GM12801 (cell line): ENCODE measurements at regions not wholly inside any gene's neighbourhood (a gene's known extent, or its start where the extent isn't known, plus 50 kb on each side); places are given as distances from the start of the nearest gene placed in this dataset.

Experiments
- TF ChIP-seq, protein P1 (sequence below): IDR thresholded peaks from one replicate; pipeline ENCODE4 v1.5.1; 2011; ENCODE audit warnings: control low read depth; ENCODE audit not compliant: insufficient read length; ENCODE audit errors: extremely low read depth

DNA sequence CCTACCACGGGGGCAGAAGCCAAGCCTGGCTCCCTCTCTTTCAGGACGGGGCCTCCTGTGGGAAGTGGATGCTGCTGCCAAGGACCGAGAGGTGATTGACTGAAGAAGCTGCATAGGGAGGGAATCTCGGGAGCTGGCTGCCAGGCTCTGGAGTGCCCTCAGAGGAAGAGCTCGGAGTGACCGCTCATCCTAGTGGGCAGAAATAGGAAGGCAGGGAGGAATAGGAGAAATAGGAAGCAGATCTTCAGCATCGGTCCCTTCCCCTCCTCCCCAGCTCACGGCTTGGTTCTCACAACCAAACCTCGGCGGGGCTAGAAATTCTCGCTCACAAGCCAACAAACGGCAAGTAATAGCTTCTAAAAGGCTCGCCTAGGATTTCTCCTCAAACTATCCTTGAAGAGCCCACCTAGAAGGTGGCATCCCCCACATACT, 159.9 kb upstream of the RAI14 start:
- TF ChIP-seq, protein P1, sequence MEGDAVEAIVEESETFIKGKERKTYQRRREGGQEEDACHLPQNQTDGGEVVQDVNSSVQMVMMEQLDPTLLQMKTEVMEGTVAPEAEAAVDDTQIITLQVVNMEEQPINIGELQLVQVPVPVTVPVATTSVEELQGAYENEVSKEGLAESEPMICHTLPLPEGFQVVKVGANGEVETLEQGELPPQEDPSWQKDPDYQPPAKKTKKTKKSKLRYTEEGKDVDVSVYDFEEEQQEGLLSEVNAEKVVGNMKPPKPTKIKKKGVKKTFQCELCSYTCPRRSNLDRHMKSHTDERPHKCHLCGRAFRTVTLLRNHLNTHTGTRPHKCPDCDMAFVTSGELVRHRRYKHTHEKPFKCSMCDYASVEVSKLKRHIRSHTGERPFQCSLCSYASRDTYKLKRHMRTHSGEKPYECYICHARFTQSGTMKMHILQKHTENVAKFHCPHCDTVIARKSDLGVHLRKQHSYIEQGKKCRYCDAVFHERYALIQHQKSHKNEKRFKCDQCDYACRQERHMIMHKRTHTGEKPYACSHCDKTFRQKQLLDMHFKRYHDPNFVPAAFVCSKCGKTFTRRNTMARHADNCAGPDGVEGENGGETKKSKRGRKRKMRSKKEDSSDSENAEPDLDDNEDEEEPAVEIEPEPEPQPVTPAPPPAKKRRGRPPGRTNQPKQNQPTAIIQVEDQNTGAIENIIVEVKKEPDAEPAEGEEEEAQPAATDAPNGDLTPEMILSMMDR, result no peak

DNA sequence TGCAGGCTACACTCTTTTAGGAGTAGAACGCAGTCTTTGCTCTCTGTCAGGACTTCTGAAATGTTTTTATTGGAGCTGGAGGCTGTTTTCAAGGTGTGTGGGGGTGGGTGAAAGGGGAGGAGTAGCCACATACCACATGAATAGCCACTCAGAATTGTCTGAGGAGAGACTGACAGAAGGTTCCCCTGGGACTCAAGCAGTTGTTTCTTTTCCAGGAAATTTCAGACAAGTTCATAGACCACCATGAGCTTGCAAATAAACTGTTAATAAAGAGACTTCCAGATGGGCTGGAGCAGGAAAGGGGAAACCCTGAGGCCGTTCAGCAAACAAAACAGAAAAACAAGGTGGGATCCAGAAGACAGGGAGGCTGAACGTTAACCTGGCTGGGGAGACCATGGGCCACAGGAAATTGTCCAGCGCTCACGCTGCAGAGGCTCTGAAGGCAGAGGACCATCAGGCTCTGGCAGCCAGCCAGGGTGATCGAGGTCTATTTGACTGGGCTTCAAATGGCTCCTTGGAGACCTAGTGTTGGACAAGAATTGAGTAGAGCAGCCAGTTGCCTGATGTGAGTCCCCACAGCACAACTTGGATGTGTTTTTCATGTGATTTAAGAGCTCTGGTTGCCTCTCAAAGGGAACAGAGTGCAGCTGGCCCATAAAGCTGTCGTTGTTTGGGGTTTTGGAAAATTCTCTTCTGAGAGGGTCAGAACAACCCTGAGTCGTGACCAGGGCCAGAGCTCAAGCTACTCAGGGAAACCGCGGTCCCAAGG, 159.2 kb upstream of the RAI14 start:
- TF ChIP-seq, protein P1, result no peak

DNA sequence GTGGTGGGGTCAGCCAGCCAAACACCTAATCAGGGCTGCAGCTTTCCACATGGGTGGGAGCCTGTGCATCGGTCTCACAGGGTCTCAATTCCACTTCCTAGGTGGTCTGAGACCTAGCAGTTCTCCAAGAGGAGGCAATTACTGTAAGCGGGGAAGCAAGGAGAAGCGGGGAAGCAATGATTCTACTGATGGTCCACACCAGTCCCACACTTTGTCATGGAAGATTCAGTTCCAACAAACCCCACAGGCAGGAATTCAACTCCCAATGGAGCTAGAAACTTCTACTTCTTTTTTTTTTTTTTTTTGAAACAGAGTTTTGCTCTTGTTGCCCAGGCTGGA, 158.7 kb upstream of the RAI14 start:
- TF ChIP-seq, protein P1, result no peak

DNA sequence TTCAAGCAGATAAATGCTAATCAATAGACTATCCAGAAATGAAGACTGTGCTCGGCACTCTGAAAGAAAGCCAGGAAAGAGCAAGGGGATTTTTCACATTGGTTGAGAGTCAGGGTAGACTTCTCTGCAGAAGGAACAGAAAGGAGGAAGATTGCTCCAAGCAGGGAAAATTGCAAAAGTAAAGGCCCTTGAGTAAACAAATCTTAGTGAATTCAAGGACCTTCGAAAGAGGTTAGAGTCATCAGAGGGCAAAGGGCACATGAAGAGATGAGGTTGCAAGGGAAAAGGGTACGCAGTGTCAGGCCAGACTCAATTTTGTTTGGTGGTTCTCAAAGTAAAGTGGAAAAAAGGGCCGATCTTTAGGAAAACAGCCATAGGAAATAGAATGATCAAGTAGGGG, 157.6 kb upstream of the RAI14 start:
- TF ChIP-seq, protein P1, result no peak

DNA sequence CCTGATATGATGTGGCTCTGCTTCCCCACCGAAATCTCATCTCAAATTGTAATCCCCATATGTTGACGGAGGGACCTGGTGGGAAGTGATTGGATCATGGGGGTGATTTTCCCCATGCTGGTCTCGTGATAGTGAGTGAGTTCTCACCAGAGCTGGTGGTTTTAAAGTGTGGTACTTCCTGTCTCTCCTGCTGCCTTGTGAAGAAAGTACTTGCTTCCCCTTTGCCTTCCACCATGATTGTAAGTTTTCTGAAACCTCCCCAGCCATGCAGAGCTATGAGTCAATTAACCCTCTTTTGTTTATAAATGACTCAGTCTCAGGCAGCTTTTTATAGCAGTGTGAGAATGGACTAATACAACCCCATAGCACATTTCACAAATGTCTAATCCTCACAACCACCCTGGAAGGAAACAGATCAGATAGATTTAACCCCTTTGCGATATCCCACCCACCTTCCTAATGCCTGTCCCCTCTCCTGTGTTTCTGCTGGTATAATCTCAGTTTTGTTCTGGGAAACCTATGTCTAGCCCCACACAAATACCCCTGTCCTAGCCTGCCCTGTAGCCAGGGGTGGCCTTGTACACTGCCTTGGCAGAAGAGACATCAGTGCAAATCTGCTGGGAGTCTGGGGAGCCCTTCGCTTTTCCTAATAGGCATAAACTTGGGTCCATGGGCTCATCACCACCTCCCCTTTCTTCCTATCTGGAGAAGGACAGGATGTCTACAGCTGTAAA, 157.0 kb upstream of the RAI14 start:
- TF ChIP-seq, protein P1, result no peak

DNA sequence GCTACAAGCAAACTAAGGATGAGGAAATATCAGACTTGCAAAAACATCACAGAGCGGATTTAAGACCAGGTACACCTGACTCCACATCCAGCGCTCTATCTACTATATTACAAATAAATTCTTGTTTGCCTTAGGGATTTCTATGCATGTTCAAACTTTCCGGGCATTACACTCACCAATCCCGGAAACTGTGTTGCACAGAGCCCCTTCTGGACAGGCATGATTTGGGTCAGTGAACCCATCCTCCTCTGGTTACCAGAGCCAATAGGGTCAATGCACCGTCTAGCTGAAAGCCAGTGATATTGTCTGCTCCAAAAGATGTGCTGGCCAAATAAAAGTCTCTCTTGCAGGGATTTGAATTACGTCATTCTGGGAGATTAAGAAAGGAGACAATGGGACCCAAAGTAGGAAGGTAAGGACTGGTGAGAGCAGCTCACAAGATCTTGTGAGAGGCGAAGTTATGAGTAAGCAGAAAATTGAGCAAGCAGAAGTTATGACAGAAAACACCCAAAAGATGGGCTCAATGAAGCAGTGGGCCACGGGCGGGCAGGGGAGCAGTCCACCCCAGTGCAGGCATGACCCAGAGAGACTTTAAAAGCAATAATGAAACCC, 155.8 kb upstream of the RAI14 start:
- TF ChIP-seq, protein P1, result no peak

DNA sequence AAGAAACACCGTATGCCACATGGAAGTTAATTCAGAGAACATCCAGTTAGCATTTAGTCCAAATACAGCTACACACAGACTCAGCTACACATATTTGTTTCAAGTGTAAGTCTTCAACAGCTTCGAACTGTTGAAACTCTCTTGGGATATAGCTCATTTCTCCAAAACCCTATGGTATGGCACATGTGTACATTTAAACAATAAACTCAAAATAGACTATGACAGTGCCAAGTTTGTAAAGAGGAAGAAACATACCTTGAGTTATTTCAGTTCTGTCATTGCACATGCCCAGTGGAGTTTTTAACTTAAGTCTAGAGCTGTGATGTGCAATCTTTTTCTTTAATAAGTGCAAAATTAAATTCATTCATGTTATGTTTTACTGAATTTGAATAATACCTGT, 155.1 kb upstream of the RAI14 start:
- TF ChIP-seq, protein P1, result no peak
